Adipocyte (in vitro differentiated cells): ENCODE measurements at regions not wholly inside any gene's neighbourhood (a gene's known extent, or its start where the extent isn't known, plus 50 kb on each side); places are given as distances from the start of the nearest gene placed in this dataset.

Experiments
- DNase-seq: peaks from one replicate; pipeline ENCODE4 v3.0.0-alpha.2; 2015; ENCODE audit warnings: low read depth
- H3K27me3 ChIP-seq: replicated peaks from 2 replicates; pipeline ENCODE4 v1.7.0; 2013; ENCODE audit warnings: mild to moderate bottlenecking, low read length, moderate library complexity; ENCODE audit not compliant: control insufficient read depth, insufficient read depth
- H3K36me3 ChIP-seq: 2 replicates; pipeline ENCODE4 v1.7.0; 2013; ENCODE audit warnings: low read length, mild to moderate bottlenecking, moderate library complexity; ENCODE audit not compliant: control insufficient read depth, insufficient read depth, severe bottlenecking
- H3K4me1 ChIP-seq: 2 replicates; pipeline ENCODE4 v1.7.0; 2013; ENCODE audit warnings: mild to moderate bottlenecking, low read length, moderate library complexity; ENCODE audit not compliant: control insufficient read depth, insufficient read depth
- H3K4me3 ChIP-seq: 2 replicates; pipeline ENCODE4 v1.7.0; 2013; ENCODE audit warnings: mild to moderate bottlenecking, low read length, moderate library complexity
- H3K9ac ChIP-seq: 2 replicates; pipeline ENCODE4 v1.7.0; 2013; ENCODE audit warnings: mild to moderate bottlenecking, low read length, moderate library complexity
- H3K9me3 ChIP-seq: 2 replicates; pipeline ENCODE4 v1.7.0; 2013; ENCODE audit warnings: mild to moderate bottlenecking, low read length, moderate library complexity; ENCODE audit not compliant: control insufficient read depth

DNA sequence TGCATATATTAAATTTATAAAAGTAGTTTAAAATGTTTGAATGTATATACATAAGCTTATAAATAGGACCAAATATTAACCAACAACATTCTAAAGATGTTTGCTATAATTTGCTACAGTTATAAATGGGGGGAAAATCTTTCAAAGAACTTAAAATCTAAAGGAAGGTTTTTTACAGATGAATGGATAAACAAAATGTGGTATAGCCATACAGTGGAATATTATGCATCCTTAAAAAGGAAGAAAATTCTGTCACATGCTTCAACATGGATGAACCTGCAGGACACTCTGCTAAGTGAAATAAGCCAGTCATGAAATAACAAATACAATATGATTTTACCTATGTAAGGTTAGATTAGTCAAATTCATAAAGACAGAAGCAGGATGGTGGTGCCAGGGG lies 75.8 kb downstream of the TMEM17 start:
- no peak overlapping the region for H3K9ac ChIP-seq
- no peaks in the 10 kb centered on the region for H3K27me3 ChIP-seq
- H3K9me3 ChIP-seq: no peaks in the 10 kb centered on the region
- H3K4me1 ChIP-seq: no peaks in the 10 kb centered on the region
- H3K36me3 ChIP-seq: no peaks in the 10 kb centered on the region
- no peak for DNase-seq
- no peak overlapping the region for H3K4me3 ChIP-seq

DNA sequence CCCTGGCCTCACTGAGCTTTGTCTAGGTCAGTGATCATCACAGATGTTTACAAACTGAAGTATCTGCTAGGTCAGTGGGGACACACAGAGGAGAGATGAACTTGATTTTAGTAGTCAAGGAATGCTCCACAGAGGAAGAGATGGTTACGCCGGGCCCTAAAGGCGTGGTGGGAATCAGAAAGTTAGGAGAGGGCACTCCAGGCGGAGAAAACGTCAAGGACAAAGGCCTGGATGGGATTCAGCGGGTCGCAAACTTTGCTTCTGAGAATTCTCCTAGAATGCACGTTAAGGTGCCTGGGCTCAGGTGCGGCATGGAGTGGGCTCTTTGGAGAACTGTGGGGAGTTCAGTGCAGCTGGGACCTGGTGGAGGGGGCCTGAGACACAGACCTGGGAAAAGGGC lies 78.8 kb downstream of the TMEM17 start:
- Histone ChIP-seq H3K36me3 (no peaks in the 10 kb centered on the region), H3K4me3 (no peak overlapping the region), H3K9ac (no peak overlapping the region), H3K9me3 (no peaks in the 10 kb centered on the region), H3K4me1 (no peaks in the 10 kb centered on the region), H3K27me3 (no peaks in the 10 kb centered on the region)
- DNase-seq: no peak

DNA sequence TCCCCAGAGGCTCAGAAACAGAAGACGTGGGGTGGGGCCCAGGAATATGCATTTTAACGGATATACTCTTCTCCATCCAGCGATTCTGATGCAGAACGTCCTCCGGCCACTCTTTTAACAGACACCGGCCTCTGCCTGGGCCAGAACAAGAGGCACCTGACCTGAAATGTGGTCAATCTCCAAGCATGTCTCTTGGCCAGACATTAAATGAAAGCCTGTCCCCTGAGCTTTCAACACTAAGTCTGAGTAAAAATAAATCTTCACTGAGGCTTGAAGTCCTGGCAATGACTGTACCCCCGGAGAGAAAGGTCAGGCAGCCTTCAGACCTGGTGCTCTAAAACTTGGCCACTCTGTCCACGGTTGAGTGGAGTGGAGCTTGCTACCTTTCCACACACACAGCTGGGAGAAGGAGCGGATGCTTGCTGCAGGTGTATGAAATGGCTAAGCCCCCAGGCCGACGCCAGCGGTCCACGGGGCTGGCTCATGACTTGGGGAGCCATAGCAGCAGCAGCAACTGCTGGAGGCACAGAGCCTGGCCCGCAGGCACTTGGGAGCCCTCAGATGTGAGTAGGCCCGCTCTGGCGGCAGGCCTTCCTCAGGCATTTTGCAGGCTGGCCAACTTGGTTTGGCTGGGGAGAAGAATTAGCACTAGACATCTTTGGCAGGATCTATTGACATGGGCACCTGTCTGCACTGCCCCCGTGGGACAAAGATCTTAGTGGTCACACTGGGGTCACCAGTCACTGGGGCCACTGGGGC lies 79.7 kb downstream of the TMEM17 start:
- no peaks in the 10 kb centered on the region for H3K4me1 ChIP-seq
- H3K9ac ChIP-seq: no peak overlapping the region
- H3K27me3 ChIP-seq: no peaks in the 10 kb centered on the region
- no peaks in the 10 kb centered on the region for H3K36me3 ChIP-seq
- no peak for DNase-seq
- H3K9me3 ChIP-seq: no peaks in the 10 kb centered on the region
- no peak overlapping the region for H3K4me3 ChIP-seq

DNA sequence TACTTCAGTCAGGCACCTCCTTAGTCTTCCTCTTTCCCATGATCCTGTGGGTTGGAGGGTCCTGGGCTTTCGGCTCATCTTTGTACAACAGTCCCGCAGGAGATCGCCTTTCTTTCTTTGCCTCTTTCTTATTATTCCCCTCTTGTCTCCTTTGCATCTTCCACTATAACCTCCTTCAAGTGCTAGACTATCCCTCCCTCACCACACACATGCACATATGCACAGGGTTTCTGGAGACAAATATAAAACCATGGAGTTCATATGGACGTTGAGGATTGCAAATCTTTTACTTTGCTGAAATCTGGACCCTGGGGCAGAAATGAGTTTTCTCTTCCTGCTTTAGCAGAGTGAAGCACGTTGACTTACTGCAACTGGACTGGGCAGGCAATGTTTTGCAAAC lies 80.3 kb downstream of the TMEM17 start:
- H3K27me3 ChIP-seq: no peaks in the 10 kb centered on the region
- H3K4me3 ChIP-seq: no peak overlapping the region
- H3K36me3 ChIP-seq: no peaks in the 10 kb centered on the region
- no peak for DNase-seq
- no peak overlapping the region for H3K9ac ChIP-seq
- no peaks in the 10 kb centered on the region for H3K4me1 ChIP-seq
- no peaks in the 10 kb centered on the region for H3K9me3 ChIP-seq

DNA sequence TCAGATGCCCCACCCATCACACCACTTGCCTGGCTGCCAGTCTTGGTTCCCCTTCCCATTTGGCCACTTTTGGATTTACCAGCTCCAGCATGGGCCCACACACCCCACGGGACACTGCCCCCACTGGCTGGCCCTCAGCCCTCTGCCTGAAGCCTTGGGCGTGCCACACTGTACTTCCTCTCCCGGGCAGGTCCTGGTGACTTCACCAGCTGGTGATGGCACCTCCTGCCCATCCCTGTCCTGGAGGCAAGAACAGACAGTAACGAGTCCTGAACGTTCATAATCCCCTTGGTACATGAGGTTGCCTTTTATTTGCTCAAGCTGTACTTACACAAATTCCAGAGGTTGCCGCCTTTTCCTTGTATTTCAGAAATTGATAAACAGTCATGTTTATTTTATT lies 81.1 kb downstream of the TMEM17 start:
- no peaks in the 10 kb centered on the region for H3K36me3 ChIP-seq

DNA sequence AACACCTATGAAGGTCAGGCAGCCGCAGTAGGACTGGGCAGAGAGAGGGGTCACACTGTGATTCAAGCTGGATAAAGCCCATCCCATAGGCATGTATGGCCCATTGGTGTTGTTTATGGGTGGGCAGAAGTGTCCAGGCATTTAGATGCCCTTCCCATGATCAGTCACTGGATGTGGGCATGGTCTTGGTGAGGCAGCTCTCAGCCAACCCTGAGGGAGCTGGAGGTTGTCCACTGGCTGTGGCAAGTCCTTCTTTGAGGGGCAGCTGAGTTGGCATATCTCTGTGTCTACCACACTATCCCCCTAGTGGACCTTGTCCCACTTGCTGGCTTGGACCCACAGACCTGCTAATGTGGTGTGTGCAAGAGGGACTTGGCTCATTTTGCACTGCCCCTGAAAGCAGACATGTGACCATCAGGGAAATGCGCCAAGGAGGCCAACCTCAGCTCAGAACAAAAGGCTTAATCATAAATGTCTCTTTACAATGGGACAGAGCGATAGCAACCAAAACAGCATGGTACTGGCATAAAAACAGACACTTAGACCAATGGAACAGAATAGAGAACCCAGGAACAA lies 82.0 kb downstream of the TMEM17 start:
- no peak overlapping the region for H3K9ac ChIP-seq
- H3K9me3 ChIP-seq: no peaks in the 10 kb centered on the region
- DNase-seq: no peak
- H3K4me1 ChIP-seq: no peaks in the 10 kb centered on the region
- no peaks in the 10 kb centered on the region for H3K27me3 ChIP-seq
- no peaks in the 10 kb centered on the region for H3K36me3 ChIP-seq
- no peak overlapping the region for H3K4me3 ChIP-seq

More for the DNA sequence above, 81.1 kb downstream of the TMEM17 start:
- no peaks in the 10 kb centered on the region for H3K9me3 ChIP-seq
- H3K4me1 ChIP-seq: no peaks in the 10 kb centered on the region
- no peak overlapping the region for H3K4me3 ChIP-seq
- no peaks in the 10 kb centered on the region for H3K27me3 ChIP-seq
- no peak for DNase-seq
- no peak overlapping the region for H3K9ac ChIP-seq

DNA sequence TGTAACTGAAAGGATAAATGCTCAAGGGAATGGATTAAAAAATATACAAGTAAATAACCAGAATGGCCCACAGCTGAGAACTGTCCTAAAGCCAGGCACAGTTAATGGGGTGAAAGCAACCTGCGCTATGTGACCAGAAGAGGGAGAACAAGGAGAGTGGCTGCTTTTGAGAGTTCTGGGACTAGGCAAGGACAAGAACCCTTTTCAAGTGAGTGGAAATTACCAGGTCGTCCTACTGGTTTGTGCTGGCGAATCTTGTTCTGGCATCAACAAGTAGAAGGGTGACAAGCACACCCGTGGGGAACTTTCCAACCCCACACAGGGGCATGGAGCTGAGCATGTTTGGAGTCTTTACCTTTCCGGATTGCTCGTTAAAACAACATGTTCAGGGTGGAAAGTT lies 82.8 kb downstream of the TMEM17 start:
- H3K9me3 ChIP-seq: no peaks in the 10 kb centered on the region
- H3K4me1 ChIP-seq: no peaks in the 10 kb centered on the region
- no peak for DNase-seq
- no peak overlapping the region for H3K4me3 ChIP-seq
- H3K36me3 ChIP-seq: no peaks in the 10 kb centered on the region
- no peak overlapping the region for H3K9ac ChIP-seq
- no peaks in the 10 kb centered on the region for H3K27me3 ChIP-seq

DNA sequence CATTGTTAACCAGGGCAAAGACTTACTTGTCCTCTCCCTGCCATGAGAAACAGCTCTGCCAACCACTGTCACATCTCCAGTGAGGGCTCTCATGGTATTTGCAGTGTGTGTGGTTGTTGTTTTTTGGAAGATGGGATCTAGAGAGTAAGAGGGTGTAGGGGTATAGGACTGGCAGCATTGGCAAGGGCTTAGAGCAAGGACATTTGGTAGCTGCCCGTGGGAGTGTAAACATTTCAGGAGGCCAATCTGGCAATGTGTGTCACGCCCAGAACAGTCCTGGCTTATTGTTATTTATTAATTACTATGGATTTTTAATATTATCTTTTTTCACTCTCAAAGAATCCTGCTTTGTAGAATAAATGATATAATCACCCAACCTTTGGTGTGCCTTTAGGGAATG lies 90.5 kb downstream of the TMEM17 start:
- Histone ChIP-seq H3K9me3 (no peaks in the 10 kb centered on the region), H3K27me3 (no peaks in the 10 kb centered on the region), H3K9ac (no peak overlapping the region), H3K4me3 (no peak overlapping the region), H3K4me1 (peaks cover 13% of the 10 kb centered on the region), H3K36me3 (no peaks in the 10 kb centered on the region)
- DNase-seq: no peak

DNA sequence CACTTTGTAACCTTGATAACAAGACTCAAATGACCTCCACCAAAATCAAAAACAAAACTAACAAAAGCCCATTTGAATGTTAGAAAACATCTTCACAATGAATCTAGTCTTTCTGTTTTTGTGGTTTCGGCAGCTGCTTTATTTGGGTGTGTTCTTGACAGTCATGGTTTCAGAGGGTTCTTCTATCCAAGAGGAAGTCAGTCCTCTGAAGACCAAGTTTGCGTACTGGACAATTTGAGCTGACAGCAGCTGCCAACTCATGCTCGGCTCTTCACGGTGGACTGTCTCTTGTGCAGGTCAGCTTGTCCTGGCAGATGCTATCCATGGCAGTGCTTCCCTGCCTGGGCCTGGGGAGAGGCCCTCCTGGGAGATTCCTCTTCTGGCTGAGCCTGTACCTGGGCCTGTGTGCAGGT lies 91.0 kb downstream of the TMEM17 start:
- DNase-seq: no peak

DNA sequence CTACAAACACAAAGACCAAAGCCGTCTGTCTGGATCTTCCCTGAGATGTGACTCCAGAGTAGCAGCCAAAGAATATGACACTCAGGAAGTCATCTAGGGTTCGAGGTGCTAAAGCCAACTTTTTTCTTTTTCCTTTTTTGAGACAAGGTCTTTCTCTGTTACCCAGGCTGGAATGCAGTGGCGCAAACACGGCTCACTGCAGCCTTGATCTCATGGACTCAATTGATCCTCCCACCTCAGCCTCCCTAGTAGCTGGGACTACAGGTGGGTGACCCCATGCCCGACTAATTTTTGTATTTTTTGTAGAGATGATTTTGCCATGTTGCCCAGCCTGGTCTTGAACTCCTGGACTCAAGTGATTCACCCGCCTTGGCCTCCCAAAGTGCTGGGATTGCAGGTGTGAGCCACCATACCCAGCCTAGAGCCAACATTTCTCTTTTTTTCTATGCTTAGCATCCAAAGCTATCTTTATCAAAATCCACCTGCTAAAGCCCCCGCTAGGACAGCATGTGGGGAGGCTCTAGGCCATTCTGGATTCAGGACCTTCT lies 92.8 kb downstream of the TMEM17 start:
- H3K9ac ChIP-seq: no peak overlapping the region
- no peak overlapping the region for H3K4me3 ChIP-seq
- no peaks in the 10 kb centered on the region for H3K27me3 ChIP-seq
- no peaks in the 10 kb centered on the region for H3K36me3 ChIP-seq
- H3K4me1 ChIP-seq: peaks cover 23% of the 10 kb centered on the region
- no peak for DNase-seq
- H3K9me3 ChIP-seq: no peaks in the 10 kb centered on the region

More for the DNA sequence above, 91.0 kb downstream of the TMEM17 start:
- H3K27me3 ChIP-seq: no peaks in the 10 kb centered on the region
- peaks cover 13% of the 10 kb centered on the region for H3K4me1 ChIP-seq
- no peaks in the 10 kb centered on the region for H3K36me3 ChIP-seq
- no peak overlapping the region for H3K4me3 ChIP-seq
- no peaks in the 10 kb centered on the region for H3K9me3 ChIP-seq
- no peak overlapping the region for H3K9ac ChIP-seq

DNA sequence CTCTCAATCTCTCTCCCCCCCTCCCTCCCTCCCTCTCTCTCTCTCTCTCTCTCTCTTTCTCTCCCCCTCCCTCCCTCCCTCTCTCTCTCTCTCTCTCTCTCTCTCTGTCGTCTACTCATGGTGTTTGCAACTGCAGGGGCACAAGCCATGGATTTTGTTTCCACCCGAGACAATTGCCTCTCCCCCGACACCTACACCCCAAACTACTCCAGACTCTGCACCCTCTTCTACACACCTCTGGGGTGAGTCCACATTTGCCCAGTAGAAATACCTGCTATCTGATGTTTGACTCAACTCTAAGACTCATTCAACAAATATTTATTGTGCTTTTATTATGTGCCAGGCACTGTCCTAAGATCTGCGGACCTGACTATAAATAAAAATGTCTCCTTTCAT lies 93.7 kb downstream of the TMEM17 start:
- DNase-seq: no peak
- Histone ChIP-seq H3K27me3 (no peaks in the 10 kb centered on the region), H3K9me3 (no peaks in the 10 kb centered on the region), H3K9ac (no peak overlapping the region), H3K36me3 (no peaks in the 10 kb centered on the region), H3K4me3 (no peak overlapping the region), H3K4me1 (peaks cover 25% of the 10 kb centered on the region)
